GM19239 (cell line): ENCODE measurements at regions not wholly inside any gene's neighbourhood (a gene's known extent, or its start where the extent isn't known, plus 50 kb on each side); places are given as distances from the start of the nearest gene placed in this dataset.

Experiments used
- DNase-seq: peaks from one replicate; pipeline ENCODE4 v3.0.0; 2011; ENCODE audit warnings: low spot score; ENCODE audit not compliant: insufficient read length
- FAIRE-seq: peaks from 2 replicates; lab custom pipeline; 2011; peaks lifted over from hg19 to GRCh38; lab: Jason Lieb, UNC

- no peak for DNase-seq
- no peak for FAIRE-seq
Measured at GRCh38 chr9:86707932-86708510, 239.3 kb downstream of the GAS1 start.

- FAIRE-seq = no peak
- no peak for DNase-seq
Measured at GRCh38 chr9:86706391-86706790, 240.9 kb downstream of the GAS1 start.

GRCh38 chr9:86705490-86705889 lies 241.8 kb downstream of the GAS1 start:
- DNase-seq = no peak
- no peak for FAIRE-seq

- no peak for FAIRE-seq
Measured at GRCh38 chr9:86703346-86703745, 244.0 kb downstream of the GAS1 start.

GRCh38 chr9:86700629-86701028 lies 246.7 kb downstream of the GAS1 start:
- FAIRE-seq (no peak), DNase-seq (no peak)

More at GRCh38 chr9:86703346-86703745, 244.0 kb downstream of the GAS1 start:
- DNase-seq = no peak

- no peak for DNase-seq
- no peak for FAIRE-seq
Measured at GRCh38 chr9:86697999-86698398, 249.3 kb downstream of the GAS1 start.

GRCh38 chr9:86697213-86697612 lies 250.1 kb downstream of the GAS1 start:
- FAIRE-seq (no peak), DNase-seq (no peak)

- FAIRE-seq = no peak
- no peak for DNase-seq
Measured at GRCh38 chr9:86695910-86696424, 251.3 kb downstream of the GAS1 start.

- DNase-seq (no peak), FAIRE-seq (no peak)
Measured at GRCh38 chr9:86690034-86690433, 257.3 kb downstream of the GAS1 start.

GRCh38 chr9:86687788-86688187 lies 259.5 kb downstream of the GAS1 start:
- DNase-seq (no peak), FAIRE-seq (no peak)

GRCh38 chr9:86685556-86685955 lies 261.8 kb downstream of the GAS1 start:
- FAIRE-seq = no peak
- DNase-seq = no peak

GRCh38 chr9:86684148-86684547 lies 263.2 kb downstream of the GAS1 start:
- no peak for FAIRE-seq
- DNase-seq = no peak

- DNase-seq (no peak), FAIRE-seq (no peak)
Measured at GRCh38 chr9:86682240-86682639, 265.1 kb downstream of the GAS1 start.

GRCh38 chr9:86679909-86680308 lies 267.4 kb downstream of the GAS1 start:
- DNase-seq (no peak), FAIRE-seq (no peak)

- DNase-seq (no peak), FAIRE-seq (no peak)
Measured at GRCh38 chr9:86676396-86676795, 270.9 kb downstream of the GAS1 start.

- no peak for FAIRE-seq
- DNase-seq = no peak
Measured at GRCh38 chr9:86675805-86676204, 271.5 kb downstream of the GAS1 start.

GRCh38 chr9:86674487-86674886 lies 272.8 kb downstream of the GAS1 start:
- no peak for FAIRE-seq
- no peak for DNase-seq

- DNase-seq (no peak), FAIRE-seq (no peak)
Measured at GRCh38 chr9:86672966-86673365, 274.3 kb downstream of the GAS1 start.

- no peak for FAIRE-seq
- no peak for DNase-seq
Measured at GRCh38 chr9:86672301-86672700, 275.0 kb downstream of the GAS1 start.

- DNase-seq (no peak), FAIRE-seq (no peak)
Measured at GRCh38 chr9:86671018-86671417, 276.3 kb downstream of the GAS1 start.

GRCh38 chr9:86670536-86670935 lies 276.8 kb downstream of the GAS1 start:
- no peak for FAIRE-seq
- DNase-seq = no peak

- no peak for FAIRE-seq
Measured at GRCh38 chr9:86670076-86670475, 277.2 kb downstream of the GAS1 start.

More at GRCh38 chr9:86670076-86670475, 277.2 kb downstream of the GAS1 start:
- DNase-seq = no peak
